Neural progenitor cell (in vitro differentiated cells): ENCODE measurements at regions not wholly inside any gene's neighbourhood (a gene's known extent, or its start where the extent isn't known, plus 50 kb on each side); places are given as distances from the start of the nearest gene placed in this dataset.

Source experiments
- DNase-seq: peaks from one replicate; pipeline ENCODE4 v3.0.0-alpha.2; 2016; ENCODE audit warnings: low spot score
- H2AFZ ChIP-seq: fragments of 200-600 bp; sonication (generic); replicated peaks from 2 replicates; pipeline ENCODE4 v1.6.1; 2016; ENCODE audit warnings: antibody characterized with exemption
- H3F3A ChIP-seq: fragments of 200-600 bp; sonication (generic); 2 replicates; pipeline ENCODE4 v1.6.1; 2016; ENCODE audit warnings: antibody characterized with exemption, low read depth
- H3K27ac ChIP-seq: fragments of 200-600 bp; sonication (generic); 2 replicates; pipeline ENCODE4 v1.5.1; 2016; ENCODE audit warnings: mild to moderate bottlenecking
- H3K27me3 ChIP-seq: fragments of 200-600 bp; sonication (generic); 2 replicates; pipeline ENCODE4 v1.6.1; 2016; ENCODE audit warnings: mild to moderate bottlenecking, moderate library complexity
- H3K36me3 ChIP-seq: fragments of 200-600 bp; sonication (generic); 2 replicates; pipeline ENCODE4 v1.5.1; 2016
- H3K4me1 ChIP-seq: fragments of 200-600 bp; sonication (generic); 2 replicates; pipeline ENCODE4 v1.6.1; 2016; ENCODE audit warnings: mixed run types
- H3K4me2 ChIP-seq: fragments of 200-600 bp; sonication (generic); 2 replicates; pipeline ENCODE4 v1.6.1; 2016
- H3K4me3 ChIP-seq: fragments of 200-600 bp; sonication (generic); 2 replicates; pipeline ENCODE4 v1.5.1; 2016
- H3K79me2 ChIP-seq: fragments of 200-600 bp; sonication (generic); 2 replicates; pipeline ENCODE4 v1.6.1; 2016; ENCODE audit warnings: low read depth
- H3K9ac ChIP-seq: fragments of 200-600 bp; sonication (generic); 2 replicates; pipeline ENCODE4 v1.6.1; 2016
- H3K9me3 ChIP-seq: fragments of 200-600 bp; sonication (generic); 2 replicates; pipeline ENCODE4 v1.5.1; 2016; ENCODE audit warnings: low read depth
- H4K20me1 ChIP-seq: fragments of 200-600 bp; sonication (generic); 2 replicates; pipeline ENCODE4 v1.6.1; 2016; ENCODE audit warnings: low read depth
- H3K27ac Mint-ChIP-seq: 3 replicates; pipeline ENCODE4 v1.8.0; 2021; ENCODE audit warnings: mixed read lengths
- H3K27me3 Mint-ChIP-seq: 2 replicates; pipeline ENCODE4 v1.8.0; 2022; ENCODE audit warnings: low read depth, mild to moderate bottlenecking, inconsistent platforms, moderate library complexity, mixed read lengths; ENCODE audit not compliant: insufficient read depth
- H3K36me3 Mint-ChIP-seq: 3 replicates; pipeline ENCODE4 v1.8.0; 2021; ENCODE audit warnings: mixed read lengths
- H3K4me1 Mint-ChIP-seq: 3 replicates; pipeline ENCODE4 v1.8.0; 2021; ENCODE audit warnings: mixed read lengths
- H3K4me3 Mint-ChIP-seq: 3 replicates; pipeline ENCODE4 v1.8.0; 2021; ENCODE audit warnings: mild to moderate bottlenecking, moderate library complexity, mixed read lengths
- H3K9me3 Mint-ChIP-seq: 3 replicates; pipeline ENCODE4 v1.8.0; 2020; ENCODE audit warnings: mixed read lengths
- CTCF ChIP-seq: fragments of 200-600 bp; sonication (generic); IDR thresholded peaks from 2 replicates; pipeline ENCODE4 v1.5.1; 2017; ENCODE audit warnings: antibody characterized with exemption, mild to moderate bottlenecking
- EZH2 ChIP-seq: fragments of 200-600 bp; sonication (generic); IDR thresholded peaks from 2 replicates; pipeline ENCODE4 v1.6.1; 2017; ENCODE audit warnings: antibody characterized with exemption, mild to moderate bottlenecking, moderate library complexity
- EZH2phosphoT487 ChIP-seq: fragments of 200-600 bp; sonication (generic); IDR thresholded peaks from 2 replicates; pipeline ENCODE4 v1.6.1; 2017; ENCODE audit warnings: antibody characterized with exemption

GRCh38 chr4:36722986-36723385, 441.6 kb downstream of the DTHD1 start:
- peaks cover 8% of the 10 kb centered on the region for H3K4me1 Mint-ChIP-seq

GRCh38 chr4:36734334-36734733, 452.9 kb downstream of the DTHD1 start:
- H2AFZ ChIP-seq: no peak overlapping the region
- no peak overlapping the region for H3K4me3 ChIP-seq
- H3K4me1 Mint-ChIP-seq: no peaks in the 10 kb centered on the region

More at GRCh38 chr4:36722986-36723385, 441.6 kb downstream of the DTHD1 start:
- H3K4me3 ChIP-seq: no peak overlapping the region
- H3K27ac ChIP-seq: no peak overlapping the region
- H3K27me3 Mint-ChIP-seq: no peaks in the 10 kb centered on the region
- no peak overlapping the region for H3K4me3 Mint-ChIP-seq
- H3K36me3 Mint-ChIP-seq: no peaks in the 10 kb centered on the region
- no peak for DNase-seq
- no peak overlapping the region for H3K9ac ChIP-seq
- no peaks in the 10 kb centered on the region for H3F3A ChIP-seq
- H3K27me3 ChIP-seq: no peaks in the 10 kb centered on the region
- H3K4me1 ChIP-seq: no peaks in the 10 kb centered on the region
- H3K9me3 Mint-ChIP-seq: no peaks in the 10 kb centered on the region
- no peak overlapping the region for H3K4me2 ChIP-seq
- no peaks in the 10 kb centered on the region for H3K79me2 ChIP-seq
- no peak overlapping the region for H2AFZ ChIP-seq
- no peaks in the 10 kb centered on the region for H3K9me3 ChIP-seq
- H3K27ac Mint-ChIP-seq: no peak overlapping the region
- no peaks in the 10 kb centered on the region for H4K20me1 ChIP-seq
- H3K36me3 ChIP-seq: no peaks in the 10 kb centered on the region
- no peak for TF ChIP-seq EZH2phosphoT487
- no peak for TF ChIP-seq CTCF
- TF ChIP-seq EZH2: no peak

GRCh38 chr4:36737691-36738090, 456.3 kb downstream of the DTHD1 start:
- no peak overlapping the region for H3K4me3 Mint-ChIP-seq

More at GRCh38 chr4:36734334-36734733, 452.9 kb downstream of the DTHD1 start:
- TF ChIP-seq EZH2phosphoT487: no peak
- no peak for TF ChIP-seq EZH2
- no peak for TF ChIP-seq CTCF
- Histone ChIP-seq H3K4me1 (no peaks in the 10 kb centered on the region), H3K27ac (no peak overlapping the region), H3K9ac (no peak overlapping the region), H3K36me3 (no peaks in the 10 kb centered on the region), H3K4me2 (no peak overlapping the region), H4K20me1 (no peaks in the 10 kb centered on the region), H3K9me3 (no peaks in the 10 kb centered on the region), H3K27me3 (no peaks in the 10 kb centered on the region), H3K79me2 (no peaks in the 10 kb centered on the region), H3F3A (no peaks in the 10 kb centered on the region)
- Mint-ChIP-seq H3K27me3 (no peaks in the 10 kb centered on the region), H3K4me3 (no peak overlapping the region), H3K9me3 (peaks cover 3% of the 10 kb centered on the region), H3K27ac (no peak overlapping the region), H3K36me3 (no peaks in the 10 kb centered on the region)
- no peak for DNase-seq

More at GRCh38 chr4:36737691-36738090, 456.3 kb downstream of the DTHD1 start:
- H3K4me1 Mint-ChIP-seq: no peaks in the 10 kb centered on the region
- Histone ChIP-seq H3K36me3 (no peaks in the 10 kb centered on the region), H3F3A (no peaks in the 10 kb centered on the region), H3K4me2 (no peak overlapping the region), H3K27ac (no peak overlapping the region), H3K79me2 (no peaks in the 10 kb centered on the region), H3K4me1 (no peaks in the 10 kb centered on the region), H2AFZ (no peak overlapping the region), H3K27me3 (no peaks in the 10 kb centered on the region), H3K4me3 (no peak overlapping the region), H3K9ac (no peak overlapping the region), H4K20me1 (no peaks in the 10 kb centered on the region), H3K9me3 (no peaks in the 10 kb centered on the region)
- no peak overlapping the region for H3K27ac Mint-ChIP-seq
- no peaks in the 10 kb centered on the region for H3K27me3 Mint-ChIP-seq
- H3K36me3 Mint-ChIP-seq: no peaks in the 10 kb centered on the region
- DNase-seq: no peak
- no peak for TF ChIP-seq EZH2phosphoT487
- TF ChIP-seq EZH2: no peak
- no peak for TF ChIP-seq CTCF
- H3K9me3 Mint-ChIP-seq: no peaks in the 10 kb centered on the region
